ENCODE measurements at regions not wholly inside any gene's neighbourhood (a gene's known extent, or its start where the extent isn't known, plus 50 kb on each side); places are given as distances from the start of the nearest gene placed in this dataset.

GRCh38 chr2:105580216-105580615 is 164.5 kb upstream of the NCK2 start:
- no TSS peak for BruUV-seq (replicated peaks)
- TF ChIP-seq CTCF (IDR thresholded peaks at IDR 0.05; ENCODE audit: insufficient read depth in 1 of 2, low read depth in 1 of 2, low read length in 1 of 2, severe bottlenecking in 1 of 2, unreplicated experiment in 1 of 2): no peak
- DNase-seq: no peak
- no peaks in the 10 kb centered on the region for H3K9me3 ChIP-seq
- no peaks in the 10 kb centered on the region for H3K36me3 ChIP-seq (ENCODE audit: control insufficient read depth, insufficient read depth, low read length)
- H3K4me1 ChIP-seq: peaks cover 53% of the 10 kb centered on the region
- peaks cover 48% of the 10 kb centered on the region for H3K4me1 Mint-ChIP-seq (ENCODE audit: low read depth, unreplicated experiment)
- no peaks in the 10 kb centered on the region for H3K27me3 Mint-ChIP-seq (ENCODE audit: insufficient read depth, unreplicated experiment)
- intact Hi-C loops (cut with micrococcal nuclease; ENCODE audit: unreplicated experiment): no loop called here
- POLR2A ChIA-PET: no interaction called here
- H3K27ac Mint-ChIP-seq (ENCODE audit: unreplicated experiment): no peak overlapping the region
- CTCF ChIA-PET: no interaction called here
- H3K4me3 ChIP-seq (ENCODE audit: low read depth, low read length): no peak overlapping the region
- H3K27me3 ChIP-seq (replicated peaks; ENCODE audit: control insufficient read depth, insufficient read depth, low read length): no peaks in the 10 kb centered on the region
- H3K36me3 Mint-ChIP-seq (ENCODE audit: insufficient read depth, unreplicated experiment): no peaks in the 10 kb centered on the region
- H3K4me3 Mint-ChIP-seq (ENCODE audit: unreplicated experiment): no peak overlapping the region
- H3K9me3 Mint-ChIP-seq (ENCODE audit: unreplicated experiment): peaks cover 8% of the 10 kb centered on the region

GRCh38 chr2:105578166-105578565 is 166.5 kb upstream of the NCK2 start:
- peaks cover 45% of the 10 kb centered on the region for H3K4me1 Mint-ChIP-seq (ENCODE audit: low read depth, unreplicated experiment)

GRCh38 chr2:105577762-105578161 is 166.9 kb upstream of the NCK2 start:
- no peak for DNase-seq
- POLR2A ChIA-PET: no interaction called here
- Mint-ChIP-seq H3K4me1 (ENCODE audit: low read depth, unreplicated experiment) (peaks cover 41% of the 10 kb centered on the region), H3K27me3 (ENCODE audit: insufficient read depth, unreplicated experiment) (no peaks in the 10 kb centered on the region), H3K27ac (ENCODE audit: unreplicated experiment) (no peak overlapping the region), H3K9me3 (ENCODE audit: unreplicated experiment) (no peaks in the 10 kb centered on the region), H3K36me3 (ENCODE audit: insufficient read depth, unreplicated experiment) (no peaks in the 10 kb centered on the region), H3K4me3 (ENCODE audit: unreplicated experiment) (no peak overlapping the region)
- intact Hi-C loops (cut with micrococcal nuclease; ENCODE audit: unreplicated experiment): loop anchor here (2.0 to 5.0 kb wide), 2 partner anchors 185 to 235 kb away; no protein-coding TSS in a partner anchor
- Histone ChIP-seq H3K4me1 (peaks cover 41% of the 10 kb centered on the region), H3K27me3 (replicated peaks; ENCODE audit: control insufficient read depth, insufficient read depth, low read length) (no peaks in the 10 kb centered on the region), H3K9me3 (no peaks in the 10 kb centered on the region), H3K4me3 (ENCODE audit: low read depth, low read length) (no peak overlapping the region), H3K36me3 (ENCODE audit: control insufficient read depth, insufficient read depth, low read length) (no peaks in the 10 kb centered on the region)
- no TSS peak for BruUV-seq (replicated peaks)
- CTCF ChIA-PET: no interaction called here
- no peak for TF ChIP-seq CTCF (IDR thresholded peaks at IDR 0.05; ENCODE audit: insufficient read depth in 1 of 2, low read depth in 1 of 2, low read length in 1 of 2, severe bottlenecking in 1 of 2, unreplicated experiment in 1 of 2)

More at GRCh38 chr2:105578166-105578565, 166.5 kb upstream of the NCK2 start:
- no peaks in the 10 kb centered on the region for H3K27me3 ChIP-seq (replicated peaks; ENCODE audit: control insufficient read depth, insufficient read depth, low read length)
- H3K4me1 ChIP-seq: peaks cover 45% of the 10 kb centered on the region
- Mint-ChIP-seq H3K27ac (ENCODE audit: unreplicated experiment) (no peak overlapping the region), H3K36me3 (ENCODE audit: insufficient read depth, unreplicated experiment) (no peaks in the 10 kb centered on the region), H3K4me3 (ENCODE audit: unreplicated experiment) (no peak overlapping the region), H3K27me3 (ENCODE audit: insufficient read depth, unreplicated experiment) (no peaks in the 10 kb centered on the region), H3K9me3 (ENCODE audit: unreplicated experiment) (no peaks in the 10 kb centered on the region)
- TF ChIP-seq CTCF (IDR thresholded peaks at IDR 0.05; ENCODE audit: insufficient read depth in 1 of 2, low read depth in 1 of 2, low read length in 1 of 2, severe bottlenecking in 1 of 2, unreplicated experiment in 1 of 2): no peak
- ChIA-PET CTCF (no interaction called here), POLR2A (no interaction called here)
- peak; percentile 46 to 55 for DNase-seq
- H3K9me3 ChIP-seq: no peaks in the 10 kb centered on the region
- H3K36me3 ChIP-seq (ENCODE audit: control insufficient read depth, insufficient read depth, low read length): no peaks in the 10 kb centered on the region
- H3K4me3 ChIP-seq (ENCODE audit: low read depth, low read length): no peak overlapping the region
- intact Hi-C loops (cut with micrococcal nuclease; ENCODE audit: unreplicated experiment): loop anchor here (5.0 kb wide), 1 partner anchor 184 kb away; no protein-coding TSS in a partner anchor
- no TSS peak for BruUV-seq (replicated peaks)
